IPS DF 19.7 (cell line): ENCODE measurements at regions not wholly inside any gene's neighbourhood (a gene's known extent, or its start where the extent isn't known, plus 50 kb on each side); places are given as distances from the start of the nearest gene placed in this dataset.
"Not testable (repeated sequence)": the region's sequence is repeated elsewhere in the genome, so short reads cannot be mapped to it uniquely, and the experiment has no call there.

Experiments used
- DNase-seq: peaks from one replicate; pipeline ENCODE4 v3.0.0-alpha.2; 2013; ENCODE audit warnings: low read depth, low spot score

- DNase-seq = no peak
These were observed 100.4 kb upstream of the PMCH start for GRCh38 chr12:102298022-102298421.

- no peak for DNase-seq
These were observed 99.8 kb upstream of the PMCH start for GRCh38 chr12:102297412-102297811.

GRCh38 chr12:102294568-102294967, 96.9 kb upstream of the PMCH start:
- DNase-seq = no peak

GRCh38 chr12:102291498-102292440, 94.1 kb upstream of the PMCH start:
- not testable (repeated sequence) for DNase-seq

- not testable (repeated sequence) for DNase-seq
These were observed 92.1 kb upstream of the PMCH start for GRCh38 chr12:102289702-102290101.

- DNase-seq = no peak
These were observed 83.6 kb upstream of the PMCH start for GRCh38 chr12:102281231-102281630.

GRCh38 chr12:102255687-102256086, 58.1 kb upstream of the PMCH start:
- not testable (repeated sequence) for DNase-seq

- not testable (repeated sequence) for DNase-seq
These were observed 53.4 kb upstream of the PMCH start for GRCh38 chr12:102251005-102251404.

GRCh38 chr12:102249079-102249841, 51.6 kb upstream of the PMCH start:
- DNase-seq = no peak
